H54 (cell line): ENCODE measurements at regions not wholly inside any gene's neighbourhood (a gene's known extent, or its start where the extent isn't known, plus 50 kb on each side); places are given as distances from the start of the nearest gene placed in this dataset.

Experiments
- DNase-seq: peaks from one replicate; pipeline ENCODE4 v3.0.0; 2011; ENCODE audit warnings: low spot score, mixed read lengths; ENCODE audit not compliant: insufficient read length
- FAIRE-seq: peaks from 3 replicates; lab custom pipeline; 2011; peaks lifted over from hg19 to GRCh38; lab: Jason Lieb, UNC
- POLR2A ChIP-seq: IDR thresholded peaks from 2 replicates; pipeline ENCODE4 v1.6.1; 2011; ENCODE audit warnings: low read depth, mild to moderate bottlenecking, low read length

DNA sequence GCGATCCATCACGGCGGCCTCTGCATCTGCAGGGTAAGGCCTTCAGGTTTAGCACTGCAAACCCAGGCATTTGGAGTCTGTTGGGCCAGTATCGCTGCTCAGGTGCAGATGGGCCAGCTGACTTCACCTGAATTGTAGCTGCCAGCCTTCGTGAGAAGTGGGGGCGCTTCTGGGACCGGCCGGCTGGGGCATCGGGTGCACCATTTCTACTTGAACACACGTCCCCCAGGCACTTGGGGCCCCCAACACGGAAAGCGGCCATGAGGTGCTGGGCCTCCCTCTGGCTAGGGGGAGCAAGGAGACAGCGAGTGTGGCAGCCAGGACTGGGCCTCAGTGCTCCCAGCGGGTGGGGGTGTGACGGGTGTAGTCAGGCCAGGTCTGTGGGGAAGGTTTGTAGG, 767.6 kb downstream of the KCNJ18 start:
- DNase-seq, result no peak
- FAIRE-seq, result no peak
- TF ChIP-seq POLR2A, result no peak

DNA sequence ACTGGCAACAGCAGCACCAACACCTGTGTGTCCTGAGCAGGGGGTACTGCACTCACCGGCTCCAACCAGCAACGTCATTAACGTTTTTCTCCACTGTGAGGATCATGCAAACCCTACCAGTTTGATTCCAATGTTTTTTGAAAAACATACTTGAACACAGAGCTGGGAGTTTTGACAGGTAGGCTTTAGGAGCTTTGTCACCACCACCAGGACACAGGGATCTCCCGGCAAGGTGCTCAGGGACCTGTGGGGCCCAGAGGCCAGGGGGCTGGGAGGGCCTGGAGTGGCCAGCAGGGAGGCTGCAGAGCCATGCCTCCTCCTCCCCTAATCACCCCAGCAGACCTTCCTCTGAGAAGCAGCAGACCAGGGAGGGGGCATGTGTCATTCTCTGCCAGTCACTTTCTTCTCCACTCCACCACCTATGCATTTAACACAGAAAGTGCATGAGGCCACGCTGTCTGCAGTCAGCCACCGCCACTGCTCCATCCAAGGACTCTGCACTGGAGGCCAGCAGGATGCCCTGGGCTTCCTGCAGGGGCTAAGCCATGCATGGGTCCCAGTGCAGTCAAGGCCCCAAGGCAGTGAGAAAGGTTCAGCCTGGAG, 768.2 kb downstream of the KCNJ18 start:
- DNase-seq (no peak), FAIRE-seq (no peak)
- no peak for TF ChIP-seq POLR2A

DNA sequence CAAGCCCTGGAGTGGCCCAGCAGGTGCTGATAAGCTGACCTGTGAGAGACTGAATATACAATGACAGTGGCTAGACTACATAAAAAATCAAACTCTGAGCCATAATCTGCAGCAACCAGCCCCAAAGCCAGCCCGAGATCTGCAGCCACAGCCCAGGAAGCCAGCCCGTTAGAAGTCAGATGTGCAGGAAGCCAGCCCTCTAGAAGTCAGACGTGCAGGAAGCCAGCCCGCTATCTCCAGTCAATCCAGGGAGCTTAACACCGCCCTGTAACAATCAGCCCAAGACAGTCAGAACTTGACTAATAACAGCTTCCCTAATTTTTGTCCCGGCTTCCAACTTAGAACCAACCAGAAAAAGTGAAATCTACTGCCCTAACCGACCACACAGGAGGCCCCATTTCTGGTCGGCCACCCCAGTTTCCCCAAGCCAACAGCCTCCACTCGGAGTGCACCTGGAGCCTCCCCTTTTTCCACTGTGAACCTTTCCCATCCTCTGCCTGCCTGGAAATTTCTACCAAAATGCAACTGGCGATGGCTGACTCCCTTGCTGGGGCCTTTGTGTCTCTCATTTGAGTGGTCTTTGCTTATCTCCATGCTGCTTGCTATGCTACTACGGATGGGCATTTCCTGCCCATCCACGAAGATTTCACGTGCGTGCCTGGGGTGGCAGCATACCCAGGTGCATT, 769.3 kb downstream of the KCNJ18 start:
- no peak for TF ChIP-seq POLR2A
- no peak for DNase-seq
- no peak for FAIRE-seq

DNA sequence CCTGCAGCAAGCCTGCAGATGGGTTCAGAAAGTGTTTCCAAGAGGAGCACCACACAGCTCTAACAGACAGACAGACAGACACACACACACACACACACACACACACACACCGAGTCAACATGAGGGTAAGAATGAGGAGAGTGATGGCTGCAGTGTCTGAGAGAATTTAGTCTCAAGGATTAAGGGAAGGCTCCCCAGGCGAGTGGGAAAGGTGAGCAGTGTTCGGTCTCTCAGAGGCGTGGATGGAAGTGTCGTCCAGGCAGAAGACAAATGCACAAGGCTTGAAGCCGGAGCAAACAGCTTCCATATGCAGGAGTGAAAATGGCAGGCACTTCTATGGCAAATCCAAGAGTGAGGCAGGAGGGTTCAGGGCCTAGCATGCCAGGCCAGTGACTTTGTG, 770.1 kb downstream of the KCNJ18 start:
- DNase-seq (no peak), FAIRE-seq (no peak)
- no peak for TF ChIP-seq POLR2A

DNA sequence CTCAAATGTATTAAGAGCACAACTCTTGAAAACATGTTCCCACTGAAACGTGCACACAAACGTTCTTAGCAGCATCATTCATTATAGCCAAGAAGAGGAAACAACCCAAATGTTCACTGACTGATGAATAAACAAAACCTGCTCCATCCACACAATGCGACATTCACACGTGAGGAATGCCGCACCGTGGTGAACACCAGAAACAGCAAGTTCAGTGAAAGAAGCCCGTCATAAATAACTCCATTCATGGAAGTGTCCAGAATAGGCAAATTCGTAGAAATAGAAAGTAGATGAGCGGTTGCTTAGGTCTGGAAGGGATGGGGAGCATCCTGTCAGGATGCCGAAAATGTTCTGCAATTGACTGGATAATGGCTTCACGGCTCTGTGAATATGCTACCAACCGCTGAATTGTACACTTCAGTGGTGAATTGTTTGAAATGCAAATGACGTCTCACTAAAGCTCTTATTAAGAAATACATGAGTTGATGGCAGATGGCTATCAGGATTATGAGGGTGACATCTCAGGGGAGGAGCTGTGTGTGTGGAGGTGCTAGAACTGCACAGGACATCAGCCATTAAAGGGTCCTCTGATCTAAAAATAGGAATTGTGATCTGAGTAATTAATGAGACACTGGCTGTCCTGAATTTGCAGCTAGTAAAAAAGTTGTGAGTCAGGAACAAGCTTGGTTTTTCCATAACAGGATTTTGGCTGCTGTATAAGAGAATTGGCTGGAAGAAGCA, 771.0 kb downstream of the KCNJ18 start:
- no peak for TF ChIP-seq POLR2A
- DNase-seq (no peak), FAIRE-seq (no peak)

DNA sequence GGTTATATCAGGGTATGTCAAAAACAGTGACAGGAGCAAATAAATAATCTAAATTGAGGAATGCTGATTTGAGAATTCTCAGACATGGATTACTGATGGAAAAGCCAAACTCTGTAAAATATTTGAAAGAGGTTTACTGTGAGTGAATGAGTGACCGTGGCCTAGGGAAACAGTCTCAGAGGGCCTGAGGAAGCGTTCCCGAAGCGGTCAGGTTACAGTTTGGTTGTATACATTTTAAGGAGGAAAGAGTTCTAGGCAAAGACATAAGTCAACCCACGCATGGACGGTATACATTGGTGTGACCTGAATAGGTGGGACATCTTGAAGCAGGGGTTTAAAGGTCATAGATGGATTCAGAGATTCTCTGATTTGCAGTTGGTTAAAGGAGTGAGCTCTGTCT, 771.7 kb downstream of the KCNJ18 start:
- TF ChIP-seq POLR2A, result no peak
- no peak for FAIRE-seq
- no peak for DNase-seq

DNA sequence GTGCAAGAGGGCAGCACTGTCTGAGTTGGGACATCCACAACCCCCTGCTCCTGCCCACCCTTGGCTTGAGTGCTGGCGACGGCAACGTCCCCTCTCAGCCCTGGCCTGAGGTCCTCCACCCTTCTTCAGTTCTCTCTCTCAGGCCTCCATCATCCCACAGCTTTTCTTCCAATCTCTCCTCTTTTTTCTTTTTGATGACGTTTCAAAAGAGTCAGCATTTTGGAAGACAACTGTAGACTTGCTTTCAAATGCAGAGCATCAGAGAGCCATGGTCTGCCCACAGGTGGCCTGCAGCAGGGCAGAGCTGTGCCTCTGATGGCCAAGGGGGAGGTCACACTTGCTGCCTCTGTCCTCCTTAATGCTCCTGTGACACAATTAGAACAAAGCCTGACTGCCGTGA, 775.4 kb downstream of the KCNJ18 start:
- TF ChIP-seq POLR2A, result no peak
- FAIRE-seq (no peak), DNase-seq (no peak)

DNA sequence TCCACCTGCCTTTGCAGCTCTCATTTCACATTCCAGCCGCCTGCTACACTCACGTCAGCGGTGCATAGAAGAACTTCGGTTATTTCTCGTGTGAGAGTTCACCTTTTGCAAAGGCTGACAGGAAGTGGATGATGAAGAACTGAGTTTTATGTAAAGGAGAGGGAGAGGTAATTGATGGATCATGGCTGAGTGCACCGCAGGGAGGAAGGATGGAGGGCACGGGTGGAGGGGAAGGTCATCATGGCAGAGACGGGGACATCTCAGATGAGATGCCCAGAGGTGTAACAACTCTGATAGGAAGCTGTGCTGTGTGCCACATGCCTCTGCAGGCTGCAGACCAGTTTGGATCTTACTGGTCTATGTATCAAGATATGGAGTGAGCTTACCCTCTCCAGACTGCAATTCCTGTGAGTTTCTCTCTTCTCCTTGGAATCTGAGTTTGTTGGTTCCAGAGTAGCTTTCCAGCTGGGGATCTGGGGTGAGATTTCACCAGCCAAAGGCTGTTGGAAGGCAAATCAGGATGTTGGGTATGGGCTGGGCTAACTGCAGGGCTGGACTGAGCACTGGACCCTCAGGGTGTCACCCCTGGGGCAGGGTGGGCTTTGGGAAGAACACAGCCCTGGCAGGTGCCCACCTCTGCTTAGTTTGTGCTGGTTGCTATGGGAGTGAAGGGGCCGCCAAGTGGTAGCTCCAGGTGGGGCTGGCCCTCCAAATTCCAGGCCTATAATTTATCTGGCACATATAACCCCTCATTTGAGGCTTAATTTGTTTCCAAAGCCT, 777.0 kb downstream of the KCNJ18 start:
- FAIRE-seq, result no peak
- no peak for DNase-seq
- TF ChIP-seq POLR2A, result no peak

DNA sequence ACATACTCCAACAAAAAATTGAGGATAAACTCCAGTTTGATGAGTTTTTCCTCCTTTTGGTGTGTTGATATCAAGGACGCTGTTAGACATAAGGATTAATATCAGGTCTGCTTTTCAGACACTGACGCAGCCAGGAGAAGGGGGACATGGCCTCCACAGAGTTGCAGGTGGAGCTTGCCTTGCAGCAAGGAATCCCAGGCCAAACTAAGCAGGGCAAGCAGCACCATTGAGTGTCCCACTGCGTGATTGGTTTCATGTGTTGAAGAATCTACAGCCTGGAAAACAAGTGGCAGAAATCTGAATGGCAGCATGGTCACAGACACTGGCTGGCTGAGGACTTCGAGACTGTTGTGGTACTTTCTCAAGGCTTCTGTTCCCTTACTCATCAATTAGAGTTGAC, 777.6 kb downstream of the KCNJ18 start:
- no peak for DNase-seq
- no peak for FAIRE-seq

DNA sequence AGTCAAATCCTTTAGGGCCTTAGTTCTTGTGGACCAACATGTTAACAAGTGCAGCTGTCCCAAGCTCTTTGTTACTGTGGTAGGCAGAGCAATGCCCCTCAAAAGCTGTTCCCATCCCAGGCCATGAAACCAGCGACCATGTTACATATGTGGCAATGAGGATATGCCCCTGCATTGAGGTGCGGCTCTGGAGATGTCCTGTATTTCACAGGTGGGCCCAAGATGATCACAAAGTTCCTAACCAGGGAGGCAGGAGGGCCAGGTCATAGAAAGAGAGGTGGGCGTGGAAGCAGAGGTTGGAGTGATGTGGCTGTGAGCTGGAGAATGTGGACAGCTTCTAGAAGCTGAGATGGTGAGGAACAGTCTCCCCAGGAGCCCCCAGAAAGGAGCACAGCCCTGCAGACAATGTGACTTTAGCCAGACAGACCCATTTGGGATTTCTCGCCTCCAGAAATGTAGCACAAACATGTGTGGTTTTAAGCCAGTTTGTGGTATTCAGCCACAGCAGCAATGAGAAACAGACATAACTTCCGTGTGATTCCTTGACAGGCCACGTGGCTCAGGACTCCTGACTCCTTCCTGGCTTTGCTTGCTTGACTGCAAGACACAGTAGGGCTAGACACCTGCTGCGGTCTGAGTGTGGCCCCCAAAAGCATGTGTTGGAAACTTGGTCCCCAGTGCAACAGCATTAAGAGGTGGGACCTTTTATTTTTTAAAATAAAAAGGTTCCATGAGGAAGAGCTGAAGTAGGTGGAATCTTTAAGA, 778.3 kb downstream of the KCNJ18 start:
- FAIRE-seq, result no peak
- no peak for DNase-seq
- no peak for TF ChIP-seq POLR2A

More for the DNA sequence above, 777.6 kb downstream of the KCNJ18 start:
- TF ChIP-seq POLR2A, result no peak

DNA sequence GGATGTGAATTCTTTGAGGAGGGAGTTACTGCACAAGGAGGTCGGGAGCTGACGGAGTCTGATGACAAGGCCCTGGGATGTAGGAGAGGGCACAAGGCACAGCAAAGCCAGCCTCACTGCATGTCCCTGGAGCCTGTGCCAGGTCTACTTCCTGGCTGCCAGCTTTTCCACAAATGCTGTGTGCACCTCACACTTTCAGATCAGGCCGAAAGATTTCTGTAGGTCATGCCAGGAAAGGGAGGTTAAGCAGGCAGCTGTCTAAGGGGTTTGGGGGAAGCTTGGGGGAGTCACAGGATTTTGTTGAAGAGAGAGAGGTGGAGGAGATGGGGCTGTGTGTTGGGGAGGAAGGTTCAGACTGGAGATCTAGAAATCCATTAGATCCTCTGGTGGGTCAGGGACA, 792.5 kb downstream of the KCNJ18 start:
- no peak for FAIRE-seq
- no peak for DNase-seq
- no peak for TF ChIP-seq POLR2A

DNA sequence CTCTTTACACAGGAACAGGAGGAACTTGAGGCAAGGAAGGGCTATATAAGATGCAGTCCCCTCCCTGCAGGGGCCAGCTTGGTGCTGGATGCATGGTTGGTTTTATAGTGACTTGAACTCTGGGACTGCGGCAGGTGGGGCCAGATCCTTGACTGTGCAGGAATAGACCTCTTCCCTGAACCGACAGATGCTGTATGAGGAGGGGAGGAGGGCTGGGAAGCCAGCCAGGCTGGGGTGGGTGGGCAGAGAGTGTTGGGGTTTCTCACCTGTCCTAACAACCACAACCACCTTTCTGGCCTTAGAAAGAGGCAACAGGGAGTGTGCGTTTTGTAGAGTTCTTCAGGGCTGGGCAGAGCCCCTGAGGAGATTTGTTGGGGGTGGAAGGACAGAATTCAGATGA, 798.1 kb downstream of the KCNJ18 start:
- no peak for DNase-seq
- FAIRE-seq, result no peak
- TF ChIP-seq POLR2A, result no peak

DNA sequence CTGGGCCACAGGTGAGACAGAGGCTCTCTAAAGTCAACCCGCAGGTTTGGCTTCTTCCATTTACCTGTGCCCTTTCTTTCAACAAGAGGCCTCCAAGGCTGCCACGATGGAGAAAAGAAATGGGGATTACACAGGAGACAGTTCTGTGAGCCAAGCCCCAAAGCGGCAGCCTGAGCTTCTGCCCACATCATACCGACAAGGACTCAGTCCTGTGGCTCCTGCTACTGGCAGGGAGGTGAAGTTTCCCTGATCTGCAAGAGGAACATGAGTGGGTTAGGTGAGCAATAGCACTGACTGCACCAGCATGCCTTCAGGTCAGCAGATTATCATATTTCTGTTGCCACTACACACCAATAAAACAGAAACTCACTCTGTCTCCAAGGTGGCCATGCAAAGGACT, 800.0 kb downstream of the KCNJ18 start:
- FAIRE-seq, result no peak
- no peak for TF ChIP-seq POLR2A
- DNase-seq, result no peak

DNA sequence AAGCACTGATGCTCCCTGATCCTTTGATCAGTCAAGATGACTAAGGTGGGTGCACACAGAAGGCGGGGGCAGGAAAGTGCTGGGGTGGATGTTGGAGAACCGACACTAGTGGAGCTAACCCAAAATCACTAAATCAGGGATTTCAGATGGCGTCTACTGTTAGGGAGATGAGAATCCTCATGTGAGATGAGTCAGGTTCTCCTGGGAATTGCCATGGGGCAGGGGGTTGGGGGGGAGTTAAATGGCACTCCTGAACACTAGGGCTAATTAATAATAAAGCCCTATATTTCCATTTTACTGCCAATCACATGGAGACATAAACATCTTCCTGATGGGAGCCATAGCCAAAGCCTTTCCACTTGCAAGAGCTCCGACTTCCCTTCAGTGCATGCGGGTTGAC, 804.1 kb downstream of the KCNJ18 start:
- DNase-seq (no peak), FAIRE-seq (no peak)
- TF ChIP-seq POLR2A, result no peak
